Uterus (tissue), 2 donors: ENCODE measurements at regions not wholly inside any gene's neighbourhood (a gene's known extent, or its start where the extent isn't known, plus 50 kb on each side); places are given as distances from the start of the nearest gene placed in this dataset.
"Not testable (repeated sequence)": the region's sequence is repeated elsewhere in the genome, so short reads cannot be mapped to it uniquely, and the experiment has no call there.

Experiments used
- POLR2A ChIP-seq, 2 donors: fragments of 450-650 bp; IDR thresholded peaks; one replicate each; pipeline ENCODE4 v1.6.1; 2016; ENCODE audit warnings: antibody characterized with exemption in 2 of 2, mild to moderate bottlenecking in 1 of 2, moderate library complexity in 1 of 2
- TF ChIP-seq, protein P1 (sequence below), 4 experiments: fragments of 200-600 bp in 2 of 4; fragments of 450-650 bp in 2 of 4; sonication (generic) in 2 of 4; IDR thresholded peaks; one replicate each; pipeline ENCODE4 v1.5.1; 2016 to 2019; ENCODE audit warnings: antibody characterized with exemption in 4 of 4, mild to moderate bottlenecking in 2 of 4, moderate library complexity in 1 of 4

DNA sequence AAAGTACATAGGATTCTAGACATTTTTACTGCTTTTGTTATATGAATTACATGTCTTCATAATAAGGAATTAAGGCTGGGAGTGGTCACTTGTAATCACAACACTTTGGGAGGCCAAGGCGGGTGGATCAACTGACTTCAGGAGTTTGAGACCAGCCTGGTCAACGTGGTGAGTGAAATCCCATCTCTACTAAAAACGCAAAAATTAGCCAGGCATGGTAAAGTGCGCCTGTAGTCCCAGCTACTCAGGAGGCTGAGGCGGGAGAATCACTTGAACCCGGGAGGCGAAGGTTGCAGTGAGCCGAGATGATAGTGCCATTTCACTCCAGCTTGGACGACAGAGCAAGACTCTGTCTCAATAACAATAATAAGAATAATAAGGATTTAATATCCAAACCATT, 663.8 kb upstream of the TPTE start:
- TF ChIP-seq, protein P1, sequence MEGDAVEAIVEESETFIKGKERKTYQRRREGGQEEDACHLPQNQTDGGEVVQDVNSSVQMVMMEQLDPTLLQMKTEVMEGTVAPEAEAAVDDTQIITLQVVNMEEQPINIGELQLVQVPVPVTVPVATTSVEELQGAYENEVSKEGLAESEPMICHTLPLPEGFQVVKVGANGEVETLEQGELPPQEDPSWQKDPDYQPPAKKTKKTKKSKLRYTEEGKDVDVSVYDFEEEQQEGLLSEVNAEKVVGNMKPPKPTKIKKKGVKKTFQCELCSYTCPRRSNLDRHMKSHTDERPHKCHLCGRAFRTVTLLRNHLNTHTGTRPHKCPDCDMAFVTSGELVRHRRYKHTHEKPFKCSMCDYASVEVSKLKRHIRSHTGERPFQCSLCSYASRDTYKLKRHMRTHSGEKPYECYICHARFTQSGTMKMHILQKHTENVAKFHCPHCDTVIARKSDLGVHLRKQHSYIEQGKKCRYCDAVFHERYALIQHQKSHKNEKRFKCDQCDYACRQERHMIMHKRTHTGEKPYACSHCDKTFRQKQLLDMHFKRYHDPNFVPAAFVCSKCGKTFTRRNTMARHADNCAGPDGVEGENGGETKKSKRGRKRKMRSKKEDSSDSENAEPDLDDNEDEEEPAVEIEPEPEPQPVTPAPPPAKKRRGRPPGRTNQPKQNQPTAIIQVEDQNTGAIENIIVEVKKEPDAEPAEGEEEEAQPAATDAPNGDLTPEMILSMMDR (IDR thresholded peaks at IDR 0.05) = not testable (repeated sequence)
- TF ChIP-seq POLR2A (IDR thresholded peaks at IDR 0.05) = not testable (repeated sequence)
